LNCaP clone FGC (cell line): ENCODE measurements at regions not wholly inside any gene's neighbourhood (a gene's known extent, or its start where the extent isn't known, plus 50 kb on each side); places are given as distances from the start of the nearest gene placed in this dataset.

Experiments used
- DNase-seq: peaks from one replicate; pipeline ENCODE4 v3.0.0-alpha.2; 2011; ENCODE audit warnings: low read depth
- H3K4me3 ChIP-seq: 2 replicates; pipeline ENCODE4 v1.5.1; 2011; ENCODE audit warnings: mild to moderate bottlenecking, low read depth, low read length, control low read depth
- CTCF ChIP-seq: IDR thresholded peaks from 2 replicates; pipeline ENCODE4 v1.5.1; 2012; ENCODE audit warnings: mild to moderate bottlenecking; ENCODE audit not compliant: control insufficient read depth, insufficient read depth; ENCODE audit errors: extremely low read depth

- no peak for DNase-seq
- no peak overlapping the region for H3K4me3 ChIP-seq
- no peak for TF ChIP-seq CTCF
Observed at GRCh38 chr5:86896916-86897315, 279.2 kb downstream of the COX7C start.

GRCh38 chr5:86909418-86910295 lies 291.9 kb downstream of the COX7C start:
- no peak for TF ChIP-seq CTCF
- H3K4me3 ChIP-seq = no peak overlapping the region
- DNase-seq = no peak

GRCh38 chr5:86917117-86917579 lies 299.4 kb downstream of the COX7C start:
- TF ChIP-seq CTCF = no peak
- no peak for DNase-seq
- no peak overlapping the region for H3K4me3 ChIP-seq

- H3K4me3 ChIP-seq = no peak overlapping the region
- DNase-seq = no peak
- no peak for TF ChIP-seq CTCF
Observed at GRCh38 chr5:86918246-86918645, 300.5 kb downstream of the COX7C start.

GRCh38 chr5:86926033-86926432 lies 308.3 kb downstream of the COX7C start:
- TF ChIP-seq CTCF = no peak
- DNase-seq = no peak

GRCh38 chr5:86929123-86929766 lies 311.5 kb downstream of the COX7C start:
- TF ChIP-seq CTCF = no peak
- DNase-seq = no peak
- no peak overlapping the region for H3K4me3 ChIP-seq

More at GRCh38 chr5:86926033-86926432, 308.3 kb downstream of the COX7C start:
- no peak overlapping the region for H3K4me3 ChIP-seq

- no peak overlapping the region for H3K4me3 ChIP-seq
- TF ChIP-seq CTCF = no peak
- no peak for DNase-seq
Observed at GRCh38 chr5:86951761-86952160, 315.9 kb upstream of the RASA1 start.
